Uterus (tissue), 2 donors: ENCODE measurements at regions not wholly inside any gene's neighbourhood (a gene's known extent, or its start where the extent isn't known, plus 50 kb on each side); places are given as distances from the start of the nearest gene placed in this dataset.

Experiments
- POLR2A ChIP-seq, 2 donors: fragments of 450-650 bp; IDR thresholded peaks; one replicate each; pipeline ENCODE4 v1.6.1; 2016; ENCODE audit warnings: antibody characterized with exemption in 2 of 2, mild to moderate bottlenecking in 1 of 2, moderate library complexity in 1 of 2
- TF ChIP-seq, protein P1 (sequence below), 4 experiments: fragments of 200-600 bp in 2 of 4; fragments of 450-650 bp in 2 of 4; sonication (generic) in 2 of 4; IDR thresholded peaks; one replicate each; pipeline ENCODE4 v1.5.1; 2016 to 2019; ENCODE audit warnings: antibody characterized with exemption in 4 of 4, mild to moderate bottlenecking in 2 of 4, moderate library complexity in 1 of 4

DNA sequence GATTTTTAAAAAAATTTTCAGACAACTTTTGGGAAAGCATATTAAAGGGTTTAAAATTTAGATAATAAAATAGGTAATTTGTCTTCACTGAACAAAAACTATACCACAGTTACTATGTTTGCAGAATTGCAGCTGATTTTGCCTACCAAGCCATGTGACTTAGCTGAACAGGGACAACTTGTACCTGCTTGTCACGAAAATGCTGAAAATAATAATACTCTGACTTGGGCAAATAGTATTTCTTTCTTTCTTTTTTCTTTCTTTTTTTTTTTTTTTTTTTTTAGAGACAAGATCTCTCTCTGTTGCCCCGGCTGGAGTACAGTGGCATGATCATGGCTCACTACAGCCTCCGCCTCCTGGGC lies 225.2 kb upstream of the PPP1R2C start:
- TF ChIP-seq, protein P1, sequence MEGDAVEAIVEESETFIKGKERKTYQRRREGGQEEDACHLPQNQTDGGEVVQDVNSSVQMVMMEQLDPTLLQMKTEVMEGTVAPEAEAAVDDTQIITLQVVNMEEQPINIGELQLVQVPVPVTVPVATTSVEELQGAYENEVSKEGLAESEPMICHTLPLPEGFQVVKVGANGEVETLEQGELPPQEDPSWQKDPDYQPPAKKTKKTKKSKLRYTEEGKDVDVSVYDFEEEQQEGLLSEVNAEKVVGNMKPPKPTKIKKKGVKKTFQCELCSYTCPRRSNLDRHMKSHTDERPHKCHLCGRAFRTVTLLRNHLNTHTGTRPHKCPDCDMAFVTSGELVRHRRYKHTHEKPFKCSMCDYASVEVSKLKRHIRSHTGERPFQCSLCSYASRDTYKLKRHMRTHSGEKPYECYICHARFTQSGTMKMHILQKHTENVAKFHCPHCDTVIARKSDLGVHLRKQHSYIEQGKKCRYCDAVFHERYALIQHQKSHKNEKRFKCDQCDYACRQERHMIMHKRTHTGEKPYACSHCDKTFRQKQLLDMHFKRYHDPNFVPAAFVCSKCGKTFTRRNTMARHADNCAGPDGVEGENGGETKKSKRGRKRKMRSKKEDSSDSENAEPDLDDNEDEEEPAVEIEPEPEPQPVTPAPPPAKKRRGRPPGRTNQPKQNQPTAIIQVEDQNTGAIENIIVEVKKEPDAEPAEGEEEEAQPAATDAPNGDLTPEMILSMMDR (IDR thresholded peaks at IDR 0.05): no peak
- no peak for TF ChIP-seq POLR2A (IDR thresholded peaks at IDR 0.05)
